ENCODE measurements at regions not wholly inside any gene's neighbourhood (a gene's known extent, or its start where the extent isn't known, plus 50 kb on each side); places are given as distances from the start of the nearest gene placed in this dataset.

DNA sequence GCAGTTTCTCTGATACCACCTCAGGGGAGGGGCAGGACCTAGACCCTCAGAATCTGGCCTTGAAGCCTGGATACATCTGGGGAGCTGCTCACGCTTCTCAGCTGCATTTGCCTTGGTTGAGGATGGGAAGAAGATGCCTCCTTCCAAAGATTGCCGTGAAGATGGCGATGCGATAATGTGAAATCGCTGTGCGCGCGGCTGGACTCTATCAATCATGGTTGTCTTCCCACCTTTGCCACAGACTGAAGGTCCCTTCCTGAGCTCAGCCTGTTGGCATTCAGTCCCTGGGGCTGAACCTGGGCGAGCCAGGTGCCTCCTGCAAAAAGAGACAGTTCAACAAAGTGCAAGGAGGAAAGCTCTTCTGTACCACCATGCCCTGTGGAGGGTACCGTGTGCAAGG, 114.4 kb upstream of the SLC45A1 start:
- no peak for DNase-seq (ENCODE audit: low read depth in 2 of 2, low spot score in 1 of 2)

GRCh38 chr1:8203056-8203455, 114.9 kb upstream of the SLC45A1 start:
- DNase-seq (ENCODE audit: low read depth in 2 of 2, low spot score in 1 of 2), result no peak

DNA sequence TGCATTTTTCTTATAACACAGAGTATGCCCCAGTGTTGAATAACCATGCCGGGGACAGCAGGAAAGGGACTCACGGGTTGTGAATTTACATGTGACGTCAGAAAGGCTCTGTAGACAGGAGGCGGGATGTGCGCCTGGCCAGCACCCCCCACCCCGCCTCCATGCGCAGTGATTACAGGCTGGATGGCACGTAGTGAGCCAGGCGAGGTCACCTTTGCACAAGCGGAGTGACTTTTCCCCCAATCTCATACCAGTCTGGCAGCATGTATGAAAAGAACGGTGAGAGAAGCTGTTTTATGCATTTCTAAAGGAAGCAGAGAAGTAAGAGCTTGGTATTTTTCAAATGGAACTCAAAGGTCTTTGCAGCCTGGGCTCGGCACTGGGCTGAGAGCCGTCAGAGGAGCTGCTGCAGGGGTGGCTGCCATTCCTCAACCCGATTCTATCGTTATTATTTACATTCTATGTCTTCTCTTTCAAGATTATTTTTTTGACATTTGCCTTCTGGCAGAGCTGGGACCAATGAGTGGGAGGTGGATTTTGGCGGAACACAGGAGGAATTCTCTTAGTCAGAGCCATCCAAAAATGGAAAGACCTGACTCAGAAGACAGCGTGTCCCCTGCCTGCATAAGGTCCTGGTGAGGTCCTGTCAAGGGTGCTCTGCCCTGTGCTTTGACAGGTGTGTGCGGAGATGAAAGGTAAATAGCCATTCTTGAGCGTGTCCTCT, 115.6 kb upstream of the SLC45A1 start:
- DNase-seq (ENCODE audit: low read depth in 2 of 2, low spot score in 1 of 2), result no peak

DNA sequence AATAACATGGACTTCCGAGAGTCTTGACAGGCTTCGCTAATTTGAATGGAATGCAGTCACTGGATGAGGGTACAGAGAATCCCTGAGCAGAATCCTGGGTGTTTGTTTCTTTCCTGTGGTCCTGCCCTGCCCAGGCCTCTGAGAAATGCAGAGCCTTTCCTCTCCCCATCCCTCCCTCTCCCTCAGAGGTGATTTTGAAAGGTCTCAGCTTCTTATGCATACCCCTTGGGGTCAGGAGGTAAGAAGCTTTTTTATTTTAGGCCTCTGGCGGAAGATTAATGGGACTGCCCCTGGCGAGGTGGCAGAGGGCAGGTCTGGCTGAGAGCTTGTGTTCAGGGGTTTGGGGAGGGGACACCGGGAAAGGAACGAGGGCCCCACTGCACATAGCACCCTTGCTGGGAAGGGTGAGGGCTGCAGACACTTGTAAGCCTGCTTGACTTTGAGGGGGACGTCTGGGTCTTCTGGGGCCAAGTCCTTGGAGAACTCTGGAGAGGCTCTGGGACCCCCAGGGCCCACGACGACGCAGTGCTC, 116.5 kb upstream of the SLC45A1 start:
- no peak for DNase-seq (ENCODE audit: low read depth in 2 of 2, low spot score in 1 of 2)

DNA sequence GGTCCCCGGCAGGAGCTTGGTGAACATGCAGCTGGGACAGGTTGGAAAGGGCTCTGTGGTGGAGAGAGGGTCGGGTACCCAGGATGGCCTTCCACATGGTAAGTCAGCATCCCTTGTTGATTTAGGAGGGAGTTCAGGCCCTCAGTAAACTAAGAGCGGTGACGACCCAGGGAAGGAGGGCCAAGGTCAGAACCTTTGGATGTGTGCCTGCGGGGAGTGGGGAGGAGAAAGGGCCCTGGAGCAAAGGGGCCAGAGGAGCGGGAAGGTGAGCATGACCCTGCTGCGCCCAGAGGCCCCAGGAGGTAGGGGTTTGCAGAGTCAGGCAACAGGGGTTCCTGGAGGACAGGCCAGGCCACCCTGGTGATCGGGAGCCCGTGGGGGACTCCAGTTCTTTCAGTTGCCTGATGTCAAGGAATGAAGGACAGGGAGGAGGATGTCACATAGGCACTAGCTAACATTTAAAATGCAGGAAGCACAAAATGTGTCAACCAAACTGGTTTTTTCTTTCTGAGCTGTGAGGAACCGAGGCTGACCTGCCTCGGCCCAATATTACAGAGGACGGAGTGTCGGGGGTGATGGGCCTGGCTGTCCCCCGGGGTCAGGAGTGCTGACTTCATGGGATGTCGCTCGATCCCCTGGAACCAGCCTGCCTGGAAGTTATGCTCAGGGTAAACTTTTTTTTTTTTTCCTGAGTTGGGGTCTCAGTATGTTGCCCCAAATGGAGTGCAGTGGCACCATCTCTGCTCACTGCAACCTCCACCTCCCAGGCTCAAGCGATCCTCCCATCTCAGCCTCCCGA, 117.4 kb upstream of the SLC45A1 start:
- DNase-seq (ENCODE audit: low read depth in 2 of 2, low spot score in 1 of 2), result no peak

DNA sequence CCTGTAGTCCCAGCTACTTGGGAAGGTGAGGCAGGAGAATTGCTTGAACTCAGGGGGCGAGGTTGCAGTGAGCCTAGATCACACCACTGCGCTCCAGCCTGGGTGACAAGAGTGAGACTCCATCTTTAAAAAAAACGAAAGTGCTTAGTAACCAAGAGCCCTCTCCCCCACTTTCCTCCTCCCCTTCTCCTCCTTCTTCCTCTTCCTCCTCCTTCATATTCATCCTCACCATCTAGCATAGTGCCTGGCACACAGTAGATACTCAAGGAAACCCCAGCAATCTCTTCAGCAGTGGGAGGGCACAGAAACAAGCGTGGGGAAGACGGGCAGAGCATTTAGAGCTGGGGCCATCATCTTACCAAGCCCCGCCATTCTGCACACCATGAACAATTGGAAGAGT, 119.4 kb upstream of the SLC45A1 start:
- DNase-seq (ENCODE audit: low read depth in 2 of 2, low spot score in 1 of 2), result no peak

DNA sequence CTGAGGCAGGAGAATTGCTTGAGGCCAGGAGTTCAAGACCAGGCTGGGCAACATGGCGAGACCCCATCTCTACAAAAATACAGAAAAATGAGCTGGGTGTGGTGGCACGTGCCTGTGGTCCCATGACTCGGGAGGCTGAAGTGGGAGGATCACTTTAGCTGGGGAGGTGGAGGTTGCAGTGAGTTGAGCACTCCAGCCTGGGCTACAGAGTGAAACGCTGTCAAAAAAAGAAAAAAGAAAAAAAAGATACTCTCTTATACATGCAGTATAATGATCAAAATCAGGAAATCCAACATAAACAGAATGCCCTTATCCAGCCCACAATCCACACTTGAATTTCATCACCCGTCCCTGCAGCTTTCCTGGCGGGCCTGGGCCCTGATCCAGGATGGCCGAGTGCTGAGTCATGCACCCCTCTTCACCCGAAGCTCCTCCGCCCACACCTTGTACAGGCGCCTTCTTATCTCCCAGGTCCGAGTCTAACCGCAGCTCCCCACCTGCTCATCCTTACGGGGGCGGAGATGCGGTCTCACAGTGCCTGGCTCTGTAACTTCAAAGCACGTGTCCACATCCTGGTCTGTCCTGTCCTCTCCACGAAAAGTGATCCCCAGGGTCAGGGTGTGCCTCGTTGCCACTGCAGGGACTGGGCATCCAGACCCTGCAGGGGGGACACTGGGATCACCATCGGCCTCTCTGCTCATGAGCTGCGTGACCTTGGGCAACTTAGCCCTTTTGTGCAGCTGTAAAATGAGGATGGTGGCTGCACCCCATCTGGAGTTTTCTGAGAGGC, 120.2 kb upstream of the SLC45A1 start:
- DNase-seq (ENCODE audit: low read depth in 2 of 2, low spot score in 1 of 2), result no peak

GRCh38 chr1:8194481-8195227, 123.3 kb upstream of the SLC45A1 start:
- DNase-seq (ENCODE audit: low read depth in 2 of 2, low spot score in 1 of 2), result no peak

GRCh38 chr1:8193840-8194406, 124.0 kb upstream of the SLC45A1 start:
- DNase-seq (ENCODE audit: low read depth in 2 of 2, low spot score in 1 of 2), result no peak

- no peak for DNase-seq (ENCODE audit: low read depth in 2 of 2, low spot score in 1 of 2)
Measured at GRCh38 chr1:8191474-8191873, 126.4 kb upstream of the SLC45A1 start.

DNA sequence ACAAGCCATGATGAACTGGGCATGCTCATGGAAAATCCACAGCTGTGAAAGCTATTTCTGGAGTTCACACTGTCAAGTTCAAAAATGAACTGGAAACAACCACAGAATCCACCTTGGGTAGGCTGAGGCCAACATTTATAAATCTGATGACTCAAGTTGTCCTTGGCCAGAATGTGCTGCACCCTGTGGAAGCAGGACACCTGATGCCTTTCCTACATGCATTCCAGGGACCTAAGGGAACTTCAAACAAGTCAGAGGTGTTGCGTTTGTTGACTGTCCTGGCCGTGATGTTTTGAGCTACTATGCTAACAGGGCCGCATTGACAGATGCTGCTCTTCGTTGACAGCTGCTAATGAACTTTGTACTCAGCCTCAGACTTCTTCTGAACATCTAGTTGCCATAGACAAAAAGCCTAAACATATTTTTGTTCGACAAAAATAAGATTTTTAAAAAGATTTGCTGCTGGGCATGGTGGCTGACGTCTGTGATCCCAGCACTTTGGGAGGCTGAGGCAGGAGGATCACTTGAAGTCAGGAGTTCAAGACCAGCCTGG, 127.9 kb upstream of the SLC45A1 start:
- no peak for DNase-seq (ENCODE audit: low read depth in 2 of 2, low spot score in 1 of 2)

- DNase-seq (ENCODE audit: low read depth in 2 of 2, low spot score in 1 of 2), result no peak
Measured at GRCh38 chr1:8185400-8185799, 132.5 kb upstream of the SLC45A1 start.

- no peak for DNase-seq (ENCODE audit: low read depth in 2 of 2, low spot score in 1 of 2)
Measured at GRCh38 chr1:8184301-8184700, 133.6 kb upstream of the SLC45A1 start.

GRCh38 chr1:8182034-8182761, 135.7 kb upstream of the SLC45A1 start:
- DNase-seq (ENCODE audit: low read depth in 2 of 2, low spot score in 1 of 2), result no peak

GRCh38 chr1:8179132-8179793, 138.7 kb upstream of the SLC45A1 start:
- no peak for DNase-seq (ENCODE audit: low read depth in 2 of 2, low spot score in 1 of 2)

GRCh38 chr1:8176279-8176678, 141.6 kb upstream of the SLC45A1 start:
- DNase-seq (ENCODE audit: low read depth in 2 of 2, low spot score in 1 of 2), result no peak

GRCh38 chr1:8174807-8175206, 143.1 kb upstream of the SLC45A1 start:
- no peak for DNase-seq (ENCODE audit: low read depth in 2 of 2, low spot score in 1 of 2)

DNA sequence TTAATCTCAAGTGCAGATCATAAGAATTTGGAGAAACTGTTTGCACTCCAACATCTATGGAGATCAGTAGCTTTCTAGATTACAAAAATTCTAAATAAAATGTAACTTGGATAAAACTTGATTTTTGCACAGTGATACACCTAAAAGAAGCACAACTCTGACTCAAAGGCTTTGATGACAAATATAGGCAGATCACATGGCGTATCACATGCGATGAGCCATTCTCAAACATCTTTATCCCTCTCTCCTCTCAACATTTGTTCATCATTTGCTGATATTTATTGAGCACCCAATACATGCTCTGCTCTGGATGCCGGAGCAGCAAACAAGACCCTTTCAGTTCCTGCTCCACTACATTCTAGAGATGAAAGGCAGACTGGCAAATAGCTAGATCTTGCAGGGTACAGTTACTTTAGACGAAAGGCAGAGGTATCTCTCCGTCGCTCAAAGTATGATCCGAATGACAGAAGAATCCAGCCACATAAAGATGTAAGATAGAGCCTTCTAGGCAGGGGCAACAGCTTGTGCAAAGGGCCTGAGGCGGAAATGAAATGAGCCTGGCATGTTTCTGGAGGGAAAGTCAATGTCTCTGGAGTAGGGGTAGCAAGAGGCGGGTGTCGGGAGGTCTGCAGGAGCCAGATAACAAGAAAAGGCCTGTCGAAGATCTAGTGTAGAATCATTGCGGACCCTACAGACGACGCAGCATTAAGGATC, 145.8 kb upstream of the ERRFI1 start:
- no peak for DNase-seq (ENCODE audit: low read depth in 2 of 2, low spot score in 1 of 2)

Data from stimulated activated CD8-positive, alpha-beta memory T cell treated with anti-CD3 and anti-CD28 coated beads, Interleukin-4, amount 100 ng/mL, for 1 hour (primary cell).